EH (cell line): ENCODE measurements at regions not wholly inside any gene's neighbourhood (a gene's known extent, or its start where the extent isn't known, plus 50 kb on each side); places are given as distances from the start of the nearest gene placed in this dataset.

ENCODE experiments used
- DNase-seq: peaks from one replicate; pipeline ENCODE4 v3.0.0-alpha.2; 2015; ENCODE audit warnings: low read depth

- DNase-seq: no peak
These were observed 240.9 kb upstream of the STS start for GRCh38 chrX:6906608-6907007.

GRCh38 chrX:6904156-6904555, 243.4 kb upstream of the STS start:
- no peak for DNase-seq

- DNase-seq: no peak
These were observed 249.1 kb upstream of the STS start for GRCh38 chrX:6898371-6898770.

GRCh38 chrX:6891404-6891803, 256.1 kb upstream of the STS start:
- DNase-seq: no peak

- no peak for DNase-seq
These were observed 256.8 kb upstream of the STS start for GRCh38 chrX:6890544-6891261.

GRCh38 chrX:6885909-6886308, 261.6 kb upstream of the STS start:
- DNase-seq: no peak

GRCh38 chrX:6885396-6885795, 262.1 kb upstream of the STS start:
- DNase-seq: no peak

- DNase-seq: no peak
These were observed 286.1 kb upstream of the STS start for GRCh38 chrX:6861456-6861855.

GRCh38 chrX:6857749-6858148, 289.8 kb upstream of the STS start:
- DNase-seq: no peak

GRCh38 chrX:6856471-6856870, 291.0 kb upstream of the STS start:
- DNase-seq: no peak

- DNase-seq: no peak
These were observed 294.6 kb upstream of the STS start for GRCh38 chrX:6852869-6853268.

GRCh38 chrX:6852121-6852520, 295.4 kb upstream of the STS start:
- DNase-seq: no peak

GRCh38 chrX:6851140-6851539, 296.4 kb upstream of the STS start:
- no peak for DNase-seq

GRCh38 chrX:6849716-6850414, 297.6 kb upstream of the STS start:
- DNase-seq: peak; percentile 56

GRCh38 chrX:6832619-6833018, 297.7 kb upstream of the VCX3A start:
- no peak for DNase-seq

- peak; percentile 19 for DNase-seq
These were observed 291.9 kb upstream of the VCX3A start for GRCh38 chrX:6826856-6827255.

- no peak for DNase-seq
These were observed 286.8 kb upstream of the VCX3A start for GRCh38 chrX:6821730-6822129.

GRCh38 chrX:6813836-6814370, 279.0 kb upstream of the VCX3A start:
- no peak for DNase-seq

- no peak for DNase-seq
These were observed 277.2 kb upstream of the VCX3A start for GRCh38 chrX:6812087-6812486.

- peak; percentile 32 for DNase-seq
These were observed 275.9 kb upstream of the VCX3A start for GRCh38 chrX:6810776-6811175.

GRCh38 chrX:6803607-6804006, 268.7 kb upstream of the VCX3A start:
- no peak for DNase-seq

- no peak for DNase-seq
These were observed 258.1 kb upstream of the VCX3A start for GRCh38 chrX:6793000-6793399.

- DNase-seq: no peak
These were observed 249.0 kb upstream of the VCX3A start for GRCh38 chrX:6783912-6784311.

GRCh38 chrX:6782831-6783230, 247.9 kb upstream of the VCX3A start:
- DNase-seq: no peak
